Activated CD4-positive, alpha-beta T cell treated with anti-CD3 and anti-CD28 coated beads, Interleukin-2, amount 50 U/mL, for 4 hours (primary cell): ENCODE measurements at regions not wholly inside any gene's neighbourhood (a gene's known extent, or its start where the extent isn't known, plus 50 kb on each side); places are given as distances from the start of the nearest gene placed in this dataset.

Source experiments
- DNase-seq, 2 experiments: peaks; one replicate each; pipeline ENCODE4 v3.0.0-alpha.2; 2020

- DNase-seq = no peak
Measured at GRCh38 chr7:94054130-94054529, 50.0 kb upstream of the BET1 start.

GRCh38 chr7:94055963-94056362 is 51.8 kb upstream of the BET1 start:
- DNase-seq = no peak

GRCh38 chr7:94056796-94057207 is 52.6 kb upstream of the BET1 start:
- no peak for DNase-seq

GRCh38 chr7:94057955-94058354 is 53.8 kb upstream of the BET1 start:
- DNase-seq = no peak

- no peak for DNase-seq
Measured at GRCh38 chr7:94059746-94060145, 55.6 kb upstream of the BET1 start.

- DNase-seq = no peak
Measured at GRCh38 chr7:94060752-94061151, 56.6 kb upstream of the BET1 start.

GRCh38 chr7:94061326-94061725 is 57.2 kb upstream of the BET1 start:
- no peak for DNase-seq

- no peak for DNase-seq
Measured at GRCh38 chr7:94062372-94062771, 58.2 kb upstream of the BET1 start.

- no peak for DNase-seq
Measured at GRCh38 chr7:94064541-94065191, 60.5 kb upstream of the BET1 start.

- no peak for DNase-seq
Measured at GRCh38 chr7:94067047-94067446, 62.9 kb upstream of the BET1 start.

- no peak for DNase-seq
Measured at GRCh38 chr7:94067506-94067905, 63.4 kb upstream of the BET1 start.

- no peak for DNase-seq
Measured at GRCh38 chr7:94069162-94069739, 65.1 kb upstream of the BET1 start.

GRCh38 chr7:94080551-94080950 is 76.4 kb upstream of the BET1 start:
- DNase-seq = no peak

- no peak for DNase-seq
Measured at GRCh38 chr7:94082126-94082525, 78.0 kb upstream of the BET1 start.

- peak; percentile 3 to 10 for DNase-seq
Measured at GRCh38 chr7:94087664-94088352, 83.7 kb upstream of the BET1 start.

GRCh38 chr7:94088560-94088959 is 84.4 kb upstream of the BET1 start:
- no peak for DNase-seq

- DNase-seq = no peak
Measured at GRCh38 chr7:94089806-94090205, 85.7 kb upstream of the BET1 start.

- DNase-seq = no peak
Measured at GRCh38 chr7:94092980-94093379, 88.8 kb upstream of the BET1 start.

GRCh38 chr7:94094298-94094697 is 90.1 kb upstream of the BET1 start:
- no peak for DNase-seq

- DNase-seq = no peak
Measured at GRCh38 chr7:94095316-94096009, 91.3 kb upstream of the BET1 start.

- no peak for DNase-seq
Measured at GRCh38 chr7:94099679-94100078, 95.5 kb upstream of the BET1 start.

- DNase-seq = no peak
Measured at GRCh38 chr7:94100723-94101345, 96.7 kb upstream of the BET1 start.

- DNase-seq = no peak
Measured at GRCh38 chr7:94104301-94104700, 100.1 kb upstream of the BET1 start.
